ENCODE measurements at regions not wholly inside any gene's neighbourhood (a gene's known extent, or its start where the extent isn't known, plus 50 kb on each side); places are given as distances from the start of the nearest gene placed in this dataset.

DNA sequence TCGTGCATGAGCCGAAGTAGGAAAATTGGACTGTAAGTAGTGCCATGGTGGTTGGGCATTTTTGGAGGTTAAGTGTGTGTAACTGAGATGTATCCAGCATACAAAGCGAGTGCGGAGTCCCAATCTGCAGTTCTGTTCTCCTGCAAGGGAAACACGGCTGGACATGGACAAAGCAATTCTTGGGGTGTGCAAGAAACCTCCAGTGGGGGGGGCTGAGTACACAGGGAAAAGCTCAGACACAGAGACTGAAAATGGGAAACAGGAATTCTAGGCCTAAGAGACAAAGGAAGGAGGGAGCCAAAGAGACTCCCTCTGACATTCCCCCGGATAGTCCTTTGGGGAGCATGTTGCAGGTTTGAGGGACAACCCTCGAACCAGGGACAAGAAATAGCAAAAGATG, 83.2 kb upstream of the PLSCR4 start:
- Histone ChIP-seq H3K4me1 (replicated peaks in 1 of 4; ENCODE audit: control insufficient read depth in 3 of 4, insufficient read depth in 4 of 4, low read length in 3 of 4) (no peaks in the 10 kb centered on the region), H3K14ac (ENCODE audit: insufficient read length) (no peak overlapping the region), H3K27me3 (replicated peaks in 1 of 4; ENCODE audit: control insufficient read depth in 3 of 4, extremely low read depth in 1 of 4, insufficient read depth in 3 of 4, low read length in 3 of 4) (no peaks in the 10 kb centered on the region), H4K5ac (ENCODE audit: insufficient read length, low read depth, low read length) (no peak overlapping the region), H2BK12ac (ENCODE audit: low read depth, low read length) (no peak overlapping the region), H4K91ac (replicated peaks; ENCODE audit: insufficient read length, low read length) (no peak overlapping the region), H2BK20ac (ENCODE audit: low read length) (no peak overlapping the region), H4K8ac (ENCODE audit: extremely low read depth, insufficient read depth, low read length) (no peak overlapping the region), H3K36me3 (ENCODE audit: control insufficient read depth in 2 of 4, insufficient read depth in 4 of 4, low read length in 3 of 4) (no peaks in the 10 kb centered on the region), H4K20me1 (replicated peaks in 1 of 2; ENCODE audit: control insufficient read depth in 1 of 2, insufficient read depth in 2 of 2, low read length in 2 of 2) (no peaks in the 10 kb centered on the region), H3K4me3 (ENCODE audit: extremely low read depth in 1 of 4, insufficient read depth in 2 of 4, low read depth in 3 of 4, low read length in 4 of 4) (no peak overlapping the region), H2BK5ac (ENCODE audit: low read depth, low read length) (no peak overlapping the region), H3K23ac (ENCODE audit: insufficient read length) (no peak overlapping the region), H3K79me2 (ENCODE audit: control insufficient read depth in 1 of 2, insufficient read depth in 2 of 2, low read length in 2 of 2) (no peaks in the 10 kb centered on the region), H2BK15ac (ENCODE audit: low read length) (no peak overlapping the region), H2AFZ (ENCODE audit: low read length) (no peak overlapping the region), H3K4ac (replicated peaks; ENCODE audit: insufficient read length, low read depth, low read length) (no peak overlapping the region), H3K56ac (replicated peaks; ENCODE audit: insufficient read length, low read depth, low read length) (no peak overlapping the region), H3K4me2 (ENCODE audit: insufficient read depth in 1 of 2, low read depth in 2 of 2, low read length in 2 of 2) (no peak overlapping the region), H3K27ac (ENCODE audit: low read depth, low read length) (no peak overlapping the region), H2AK5ac (ENCODE audit: low read depth, low read length) (no peak overlapping the region), H3K9ac (replicated peaks in 1 of 4; ENCODE audit: extremely low read depth in 1 of 4, low read depth in 3 of 4, low read length in 3 of 4) (no peak overlapping the region), H3K9me3 (ENCODE audit: insufficient read depth in 2 of 2, low read depth in 1 of 2, low read length in 1 of 2) (peaks cover 0 to 4% of the 10 kb centered on the region in 2 experiments; a peak in 1 of 4 replicates), H3K18ac (ENCODE audit: extremely low read depth, low read length) (no peak overlapping the region), H2BK120ac (replicated peaks; ENCODE audit: low read depth, low read length) (no peak overlapping the region), H3K79me1 (ENCODE audit: low read depth, low read length) (no peaks in the 10 kb centered on the region), H3K23me2 (ENCODE audit: low read depth, low read length) (no peaks in the 10 kb centered on the region)
- POLR2A ChIA-PET (ENCODE audit: partially characterized antibody): no interaction called here
- DNase-seq (ENCODE audit: low read depth in 1 of 2, low spot score in 2 of 2): no peak
- no peak for TF ChIP-seq SP1 (IDR thresholded peaks at IDR 0.05; ENCODE audit: low read depth, low read length)
- no peak for TF ChIP-seq GABPA (IDR thresholded peaks at IDR 0.05; ENCODE audit: borderline replicate concordance, insufficient read depth, low read length)
- TF ChIP-seq, protein P1, sequence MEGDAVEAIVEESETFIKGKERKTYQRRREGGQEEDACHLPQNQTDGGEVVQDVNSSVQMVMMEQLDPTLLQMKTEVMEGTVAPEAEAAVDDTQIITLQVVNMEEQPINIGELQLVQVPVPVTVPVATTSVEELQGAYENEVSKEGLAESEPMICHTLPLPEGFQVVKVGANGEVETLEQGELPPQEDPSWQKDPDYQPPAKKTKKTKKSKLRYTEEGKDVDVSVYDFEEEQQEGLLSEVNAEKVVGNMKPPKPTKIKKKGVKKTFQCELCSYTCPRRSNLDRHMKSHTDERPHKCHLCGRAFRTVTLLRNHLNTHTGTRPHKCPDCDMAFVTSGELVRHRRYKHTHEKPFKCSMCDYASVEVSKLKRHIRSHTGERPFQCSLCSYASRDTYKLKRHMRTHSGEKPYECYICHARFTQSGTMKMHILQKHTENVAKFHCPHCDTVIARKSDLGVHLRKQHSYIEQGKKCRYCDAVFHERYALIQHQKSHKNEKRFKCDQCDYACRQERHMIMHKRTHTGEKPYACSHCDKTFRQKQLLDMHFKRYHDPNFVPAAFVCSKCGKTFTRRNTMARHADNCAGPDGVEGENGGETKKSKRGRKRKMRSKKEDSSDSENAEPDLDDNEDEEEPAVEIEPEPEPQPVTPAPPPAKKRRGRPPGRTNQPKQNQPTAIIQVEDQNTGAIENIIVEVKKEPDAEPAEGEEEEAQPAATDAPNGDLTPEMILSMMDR (IDR thresholded peaks at IDR 0.05; ENCODE audit: control extremely low read depth in 1 of 3, insufficient read depth in 1 of 3, low read depth in 1 of 3, low read length in 3 of 3): peak in 2 of 3 experiments; percentile 11 to 15; a peak in 2 of 4 replicates
- peak; percentile 42 to 54 for TF ChIP-seq RAD21 (IDR thresholded peaks at IDR 0.05 in 1 of 2, conservative IDR thresholded peaks at IDR 0.05 in 1 of 2; ENCODE audit: low read depth in 2 of 2, low read length in 2 of 2)
- WGBS, 2 experiments (ENCODE audit: extremely low coverage in 1 of 2, insufficient coverage in 1 of 2, insufficient read length in 1 of 2, insufficient replicate concordance in 2 of 2, low coverage in 1 of 2, low lambda C conversion rate in 2 of 2, missing lambda C conversion rate in 1 of 2): 94% methylated on average over 7 of the region's 7 CpGs; no CpG with 5 or more reads in 1 of the 2 experiments
- CTCF ChIA-PET (ENCODE audit: partially characterized antibody): interaction anchor here (1.0 kb wide), 1 partner anchor 252 kb away, joined by 3 read pairs; no protein-coding TSS in a partner anchor
- no peak for FAIRE-seq
